AG04449 (cell line): ENCODE measurements at regions not wholly inside any gene's neighbourhood (a gene's known extent, or its start where the extent isn't known, plus 50 kb on each side); places are given as distances from the start of the nearest gene placed in this dataset.

Source experiments
- CTCF ChIA-PET: fragments of 350-600 bp; formaldehyde crosslinking; extraction: SDS; loops from one replicate; lab custom pipeline; 2021; ENCODE audit warnings: antibody characterized with exemption; lab: Yijun Ruan, JAX
- POLR2A ChIA-PET: fragments of 400-600, 350-600 bp; formaldehyde crosslinking; extraction: SDS; loops from one replicate; lab custom pipeline; 2020; ENCODE audit warnings: antibody characterized with exemption, inconsistent platforms; lab: Yijun Ruan, JAX
- DNase-seq: peaks from one replicate; pipeline ENCODE4 v3.0.0-alpha.2; 2010; ENCODE audit warnings: low read depth, low spot score
- H3K4me3 ChIP-seq: 2 replicates; pipeline ENCODE4 v1.5.1; 2011; ENCODE audit warnings: low read depth, mild to moderate bottlenecking, control low read depth, low read length
- TF ChIP-seq, protein P1 (sequence below): IDR thresholded peaks from one replicate; pipeline ENCODE4 v1.5.1; 2011; ENCODE audit warnings: mild to moderate bottlenecking, moderate library complexity, low read length, control low read depth, inconsistent platforms; ENCODE audit not compliant: insufficient read depth; ENCODE audit errors: missing control alignments

- CTCF ChIA-PET = no interaction called here
- DNase-seq = no peak
- TF ChIP-seq, protein P1, sequence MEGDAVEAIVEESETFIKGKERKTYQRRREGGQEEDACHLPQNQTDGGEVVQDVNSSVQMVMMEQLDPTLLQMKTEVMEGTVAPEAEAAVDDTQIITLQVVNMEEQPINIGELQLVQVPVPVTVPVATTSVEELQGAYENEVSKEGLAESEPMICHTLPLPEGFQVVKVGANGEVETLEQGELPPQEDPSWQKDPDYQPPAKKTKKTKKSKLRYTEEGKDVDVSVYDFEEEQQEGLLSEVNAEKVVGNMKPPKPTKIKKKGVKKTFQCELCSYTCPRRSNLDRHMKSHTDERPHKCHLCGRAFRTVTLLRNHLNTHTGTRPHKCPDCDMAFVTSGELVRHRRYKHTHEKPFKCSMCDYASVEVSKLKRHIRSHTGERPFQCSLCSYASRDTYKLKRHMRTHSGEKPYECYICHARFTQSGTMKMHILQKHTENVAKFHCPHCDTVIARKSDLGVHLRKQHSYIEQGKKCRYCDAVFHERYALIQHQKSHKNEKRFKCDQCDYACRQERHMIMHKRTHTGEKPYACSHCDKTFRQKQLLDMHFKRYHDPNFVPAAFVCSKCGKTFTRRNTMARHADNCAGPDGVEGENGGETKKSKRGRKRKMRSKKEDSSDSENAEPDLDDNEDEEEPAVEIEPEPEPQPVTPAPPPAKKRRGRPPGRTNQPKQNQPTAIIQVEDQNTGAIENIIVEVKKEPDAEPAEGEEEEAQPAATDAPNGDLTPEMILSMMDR = no peak
- POLR2A ChIA-PET = no interaction called here
- H3K4me3 ChIP-seq = no peak overlapping the region
Observed at GRCh38 chr5:28214292-28214691, 1175.9 kb upstream of the CDH9 start.

- CTCF ChIA-PET = no interaction called here
- POLR2A ChIA-PET = no interaction called here
Observed at GRCh38 chr5:28208356-28208755, 1170.0 kb upstream of the CDH9 start.

DNA sequence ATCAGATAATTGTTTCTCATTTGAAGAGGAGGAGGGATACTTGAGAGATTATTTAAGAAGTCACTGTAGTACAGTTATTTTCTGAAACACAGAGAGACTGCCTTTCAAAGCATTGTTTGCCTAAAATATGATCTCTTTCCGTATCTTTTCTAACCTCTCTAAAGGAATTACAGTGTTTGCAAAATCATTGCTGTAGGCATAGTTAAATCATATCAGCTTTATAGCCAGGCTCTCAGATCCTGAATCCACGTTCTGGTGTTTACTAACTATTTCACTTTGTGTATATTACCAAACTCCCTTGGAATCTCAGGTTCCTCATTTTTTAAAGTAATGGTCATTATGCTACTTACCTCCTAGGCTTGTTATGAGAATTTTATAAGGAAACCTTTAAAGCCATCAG lies 1151.6 kb upstream of the CDH9 start:
- POLR2A ChIA-PET = no interaction called here
- CTCF ChIA-PET = no interaction called here
- DNase-seq = no peak
- H3K4me3 ChIP-seq = no peak overlapping the region
- TF ChIP-seq, protein P1 = no peak

More at GRCh38 chr5:28208356-28208755, 1170.0 kb upstream of the CDH9 start:
- H3K4me3 ChIP-seq = no peak overlapping the region
- TF ChIP-seq, protein P1 = no peak
- DNase-seq = no peak

DNA sequence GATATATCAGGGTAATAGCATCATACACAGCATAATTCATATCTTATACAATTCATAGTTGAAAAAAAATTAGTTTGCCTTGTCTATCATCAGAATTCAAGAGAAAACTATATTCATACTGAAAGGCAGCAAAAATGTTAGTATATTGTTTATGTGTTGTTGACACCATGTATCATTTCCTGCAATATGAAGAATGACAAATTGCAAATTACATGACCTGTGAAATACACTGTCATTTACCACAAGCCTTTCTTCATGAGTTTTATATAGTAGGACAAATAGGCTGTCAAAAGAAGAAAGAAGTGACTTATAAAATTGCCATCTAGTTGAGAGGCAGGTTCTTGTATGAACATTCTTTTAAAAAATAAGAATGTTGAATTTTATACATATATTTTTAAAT lies 1136.3 kb upstream of the CDH9 start:
- TF ChIP-seq, protein P1 = no peak
- no peak overlapping the region for H3K4me3 ChIP-seq
- no peak for DNase-seq
- ChIA-PET CTCF (no interaction called here), POLR2A (no interaction called here)

- TF ChIP-seq, protein P1 = no peak
- POLR2A ChIA-PET = no interaction called here
- no peak overlapping the region for H3K4me3 ChIP-seq
- CTCF ChIA-PET = no interaction called here
- DNase-seq = no peak
Observed at GRCh38 chr5:28165096-28165495, 1126.7 kb upstream of the CDH9 start.

DNA sequence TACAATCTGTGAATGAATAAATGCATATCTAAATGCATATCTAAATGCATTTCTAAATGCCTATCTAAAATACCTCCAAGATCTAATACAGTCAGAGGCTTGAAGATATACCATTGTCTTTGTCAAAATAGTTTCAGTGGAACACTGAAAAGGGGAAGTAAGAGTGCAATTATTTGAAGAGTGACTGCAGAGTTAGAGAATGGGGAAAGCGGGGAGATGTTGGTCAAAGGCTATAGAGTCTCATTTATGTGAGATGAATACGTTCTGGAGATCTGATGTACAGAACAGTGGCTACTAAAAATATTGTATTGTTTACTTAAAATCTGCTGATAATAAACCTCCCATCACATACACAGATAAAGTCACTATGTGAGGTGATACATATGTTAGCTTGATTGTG lies 1126.2 kb upstream of the CDH9 start:
- ChIA-PET CTCF (no interaction called here), POLR2A (no interaction called here)
- TF ChIP-seq, protein P1 = no peak
- H3K4me3 ChIP-seq = no peak overlapping the region
- no peak for DNase-seq
